Mesendoderm (in vitro differentiated cells): ENCODE measurements at regions not wholly inside any gene's neighbourhood (a gene's known extent, or its start where the extent isn't known, plus 50 kb on each side); places are given as distances from the start of the nearest gene placed in this dataset.

Experiments used
- DNase-seq: peaks from one replicate; pipeline ENCODE4 v3.0.0; 2013
- H2AK5ac ChIP-seq: 2 replicates; pipeline ENCODE4 v1.6.1; 2013; ENCODE audit warnings: low read length, inconsistent platforms
- H2BK120ac ChIP-seq: 2 replicates; pipeline ENCODE4 v1.6.1; 2013; ENCODE audit warnings: low read depth, mild to moderate bottlenecking, low read length, moderate library complexity, mixed read lengths
- H2BK15ac ChIP-seq: replicated peaks from 2 replicates; pipeline ENCODE4 v1.6.1; 2013; ENCODE audit warnings: low read depth, mild to moderate bottlenecking, moderate library complexity
- H2BK5ac ChIP-seq: 2 replicates; pipeline ENCODE4 v1.6.1; 2013; ENCODE audit warnings: low read length, inconsistent platforms
- H3K18ac ChIP-seq: 2 replicates; pipeline ENCODE4 v1.6.1; 2013; ENCODE audit warnings: mild to moderate bottlenecking, low read length, mixed read lengths
- H3K23ac ChIP-seq: one replicate; pipeline ENCODE4 v1.6.1; 2013; ENCODE audit warnings: low read length
- H3K27ac ChIP-seq: 2 replicates; pipeline ENCODE4 v1.5.1; 2013; ENCODE audit warnings: low read depth, mild to moderate bottlenecking, inconsistent platforms, low read length, moderate library complexity
- H3K27me3 ChIP-seq: 2 replicates; pipeline ENCODE4 v1.6.1; 2013; ENCODE audit warnings: low read length, control low read depth, mild to moderate bottlenecking, inconsistent platforms; ENCODE audit not compliant: insufficient read depth, poor library complexity
- H3K36me3 ChIP-seq: 2 replicates; pipeline ENCODE4 v1.6.1; 2013; ENCODE audit warnings: low read length, inconsistent platforms; ENCODE audit not compliant: control insufficient read depth, insufficient read depth
- H3K4ac ChIP-seq: one replicate; pipeline ENCODE4 v1.6.1; 2013; ENCODE audit warnings: low read depth, mild to moderate bottlenecking, low read length, moderate library complexity
- H3K4me1 ChIP-seq: 2 replicates; pipeline ENCODE4 v1.6.1; 2013; ENCODE audit warnings: low read depth, low read length, inconsistent platforms; ENCODE audit not compliant: control insufficient read depth
- H3K4me2 ChIP-seq: 2 replicates; pipeline ENCODE4 v1.6.1; 2013; ENCODE audit warnings: low read length
- H3K4me3 ChIP-seq: 2 replicates; pipeline ENCODE4 v1.5.1; 2013; ENCODE audit warnings: mild to moderate bottlenecking, low read length
- H3K56ac ChIP-seq: one replicate; pipeline ENCODE4 v1.6.1; 2013; ENCODE audit warnings: low read length
- H3K79me1 ChIP-seq: 2 replicates; pipeline ENCODE4 v1.6.1; 2013; ENCODE audit warnings: low read length, inconsistent platforms
- H3K79me2 ChIP-seq: 2 replicates; pipeline ENCODE4 v1.6.1; 2013; ENCODE audit warnings: mild to moderate bottlenecking, low read length; ENCODE audit not compliant: control insufficient read depth, insufficient read depth
- H3K9ac ChIP-seq: 2 replicates; pipeline ENCODE4 v1.6.1; 2013; ENCODE audit warnings: low read length, inconsistent platforms
- H4K5ac ChIP-seq: one replicate; pipeline ENCODE4 v1.6.1; 2013; ENCODE audit warnings: low read length
- H4K8ac ChIP-seq: one replicate; pipeline ENCODE4 v1.6.1; 2013; ENCODE audit warnings: low read depth, mild to moderate bottlenecking, control low read depth, low read length, moderate library complexity
- WGBS: extraction: QIAGEN DNeasy Blood & Tissue Kit; methylation state at CpG from one replicate; pipeline ENCODE4 v1.1.7; 2013; ENCODE audit warnings: low lambda C conversion rate, missing lambda C conversion rate; ENCODE audit not compliant: insufficient coverage; ENCODE audit errors: extremely low coverage; 5-methylcytosine and 5-hydroxymethylcytosine counted together

- H4K8ac ChIP-seq, result no peak overlapping the region
- no peak overlapping the region for H3K18ac ChIP-seq
- H3K4ac ChIP-seq, result no peak overlapping the region
- no peak overlapping the region for H3K4me2 ChIP-seq
- H3K27ac ChIP-seq, result no peak overlapping the region
- no peaks in the 10 kb centered on the region for H3K79me1 ChIP-seq
- WGBS, result no CpG with 5 or more reads among the region's 3 CpGs
- H3K9ac ChIP-seq, result no peak overlapping the region
- H3K56ac ChIP-seq, result no peak overlapping the region
- H2AK5ac ChIP-seq, result no peak overlapping the region
- H3K36me3 ChIP-seq, result no peaks in the 10 kb centered on the region
- H2BK120ac ChIP-seq, result no peak overlapping the region
- H3K23ac ChIP-seq, result no peak overlapping the region
- H2BK5ac ChIP-seq, result no peak overlapping the region
- DNase-seq, result peak; percentile 31
- H3K27me3 ChIP-seq, result no peaks in the 10 kb centered on the region
- H3K4me1 ChIP-seq, result no peaks in the 10 kb centered on the region
- no peaks in the 10 kb centered on the region for H3K79me2 ChIP-seq
- H4K5ac ChIP-seq, result no peak overlapping the region
- no peak overlapping the region for H3K4me3 ChIP-seq
- H2BK15ac ChIP-seq, result no peak overlapping the region
Observed at GRCh38 chr9:17962747-17963146, 383.9 kb downstream of the SH3GL2 start.

- no peak overlapping the region for H3K27ac ChIP-seq
- H3K4ac ChIP-seq, result no peak overlapping the region
- H2BK5ac ChIP-seq, result no peak overlapping the region
- H3K18ac ChIP-seq, result no peak overlapping the region
- H2BK120ac ChIP-seq, result no peak overlapping the region
- no peak overlapping the region for H4K5ac ChIP-seq
- no peak overlapping the region for H3K4me2 ChIP-seq
- no peaks in the 10 kb centered on the region for H3K36me3 ChIP-seq
- no peak overlapping the region for H2AK5ac ChIP-seq
- H4K8ac ChIP-seq, result no peak overlapping the region
- no peak overlapping the region for H3K4me3 ChIP-seq
- H3K23ac ChIP-seq, result no peak overlapping the region
- no peak overlapping the region for H3K56ac ChIP-seq
- no peaks in the 10 kb centered on the region for H3K4me1 ChIP-seq
- no CpG with 5 or more reads among the region's 5 CpGs for WGBS
- H3K79me2 ChIP-seq, result no peaks in the 10 kb centered on the region
- no peaks in the 10 kb centered on the region for H3K27me3 ChIP-seq
- DNase-seq, result no peak
- H2BK15ac ChIP-seq, result no peak overlapping the region
- no peaks in the 10 kb centered on the region for H3K79me1 ChIP-seq
- H3K9ac ChIP-seq, result no peak overlapping the region
Observed at GRCh38 chr9:17963498-17963897, 384.6 kb downstream of the SH3GL2 start.

GRCh38 chr9:17967731-17968130 lies 388.9 kb downstream of the SH3GL2 start:
- no peaks in the 10 kb centered on the region for H3K36me3 ChIP-seq
- no peak overlapping the region for H4K8ac ChIP-seq
- no peaks in the 10 kb centered on the region for H3K4me1 ChIP-seq
- H3K27me3 ChIP-seq, result no peaks in the 10 kb centered on the region
- DNase-seq, result no peak
- H2BK120ac ChIP-seq, result no peak overlapping the region
- H3K79me1 ChIP-seq, result no peaks in the 10 kb centered on the region
- no peak overlapping the region for H3K27ac ChIP-seq
- H3K4ac ChIP-seq, result no peak overlapping the region
- no peak overlapping the region for H3K4me2 ChIP-seq
- H2BK5ac ChIP-seq, result no peak overlapping the region
- no peak overlapping the region for H3K4me3 ChIP-seq
- no peaks in the 10 kb centered on the region for H3K79me2 ChIP-seq
- no peak overlapping the region for H3K23ac ChIP-seq
- H2AK5ac ChIP-seq, result no peak overlapping the region
- H4K5ac ChIP-seq, result no peak overlapping the region
- no peak overlapping the region for H3K56ac ChIP-seq
- no peak overlapping the region for H2BK15ac ChIP-seq
- H3K18ac ChIP-seq, result no peak overlapping the region
- H3K9ac ChIP-seq, result no peak overlapping the region
- no CpG with 5 or more reads among the region's 3 CpGs for WGBS

GRCh38 chr9:17969232-17969631 lies 390.4 kb downstream of the SH3GL2 start:
- Histone ChIP-seq H2BK5ac (no peak overlapping the region), H3K56ac (no peak overlapping the region), H3K79me2 (no peaks in the 10 kb centered on the region), H3K4ac (no peak overlapping the region), H3K4me3 (no peak overlapping the region), H3K27ac (no peak overlapping the region), H4K8ac (no peak overlapping the region), H3K4me2 (no peak overlapping the region), H3K23ac (no peak overlapping the region), H3K36me3 (no peaks in the 10 kb centered on the region), H2AK5ac (no peak overlapping the region), H3K27me3 (no peaks in the 10 kb centered on the region), H3K4me1 (no peaks in the 10 kb centered on the region), H2BK15ac (no peak overlapping the region), H3K18ac (no peak overlapping the region), H4K5ac (no peak overlapping the region), H2BK120ac (no peak overlapping the region), H3K79me1 (no peaks in the 10 kb centered on the region), H3K9ac (no peak overlapping the region)
- no CpG with 5 or more reads among the region's 1 CpG for WGBS
- DNase-seq, result no peak

- Histone ChIP-seq H2BK120ac (no peak overlapping the region), H4K8ac (no peak overlapping the region), H3K27ac (no peak overlapping the region), H3K56ac (no peak overlapping the region), H2AK5ac (no peak overlapping the region), H2BK5ac (no peak overlapping the region), H4K5ac (no peak overlapping the region), H3K79me2 (no peaks in the 10 kb centered on the region), H3K4me3 (no peak overlapping the region), H3K4me1 (no peaks in the 10 kb centered on the region), H2BK15ac (no peak overlapping the region), H3K79me1 (no peaks in the 10 kb centered on the region), H3K4ac (no peak overlapping the region), H3K4me2 (no peak overlapping the region), H3K36me3 (no peaks in the 10 kb centered on the region), H3K23ac (no peak overlapping the region), H3K18ac (no peak overlapping the region), H3K9ac (no peak overlapping the region), H3K27me3 (no peaks in the 10 kb centered on the region)
- DNase-seq, result no peak
Observed at GRCh38 chr9:17970277-17970676, 391.4 kb downstream of the SH3GL2 start.

GRCh38 chr9:17978773-17979172 lies 399.9 kb downstream of the SH3GL2 start:
- H2AK5ac ChIP-seq, result no peak overlapping the region
- no peak overlapping the region for H3K18ac ChIP-seq
- no peak overlapping the region for H4K5ac ChIP-seq
- no peak overlapping the region for H3K23ac ChIP-seq
- no peaks in the 10 kb centered on the region for H3K36me3 ChIP-seq
- no peak overlapping the region for H4K8ac ChIP-seq
- H3K56ac ChIP-seq, result no peak overlapping the region
- no peaks in the 10 kb centered on the region for H3K79me2 ChIP-seq
- no peak overlapping the region for H2BK120ac ChIP-seq
- no peaks in the 10 kb centered on the region for H3K79me1 ChIP-seq
- H3K4me2 ChIP-seq, result no peak overlapping the region
- no peak overlapping the region for H3K4ac ChIP-seq
- no peak overlapping the region for H3K4me3 ChIP-seq
- no peaks in the 10 kb centered on the region for H3K4me1 ChIP-seq
- no peak for DNase-seq
- no CpG with 5 or more reads among the region's 2 CpGs for WGBS
- no peak overlapping the region for H3K27ac ChIP-seq
- H2BK15ac ChIP-seq, result no peak overlapping the region
- no peaks in the 10 kb centered on the region for H3K27me3 ChIP-seq
- H3K9ac ChIP-seq, result no peak overlapping the region
- H2BK5ac ChIP-seq, result no peak overlapping the region
